Neural cell (in vitro differentiated cells): ENCODE measurements at regions not wholly inside any gene's neighbourhood (a gene's known extent, or its start where the extent isn't known, plus 50 kb on each side); places are given as distances from the start of the nearest gene placed in this dataset.

ENCODE experiments used
- H2AFZ ChIP-seq: fragments of 200-600, 300-800 bp; sonication (generic), shearing (Covaris generic); 2 replicates; pipeline ENCODE4 v1.6.0; 2014; ENCODE audit warnings: low read depth, mild to moderate bottlenecking, antibody characterized with exemption, low read length, moderate library complexity
- H3F3A ChIP-seq: fragments of 200-600 bp; shearing (Covaris generic); 2 replicates; pipeline ENCODE4 v1.6.1; 2016; ENCODE audit warnings: mild to moderate bottlenecking, moderate library complexity, mixed read lengths, antibody characterized with exemption, low read length; ENCODE audit not compliant: insufficient read depth, poor library complexity, severe bottlenecking
- H3K27ac ChIP-seq: fragments of 200-600, 300-800 bp; sonication (generic), shearing (Covaris generic); 2 replicates; pipeline ENCODE4 v1.5.1; 2014; ENCODE audit warnings: mild to moderate bottlenecking, low read length, moderate library complexity
- H3K27me3 ChIP-seq: fragments of 300-800, 200-600 bp; sonication (generic), shearing (Covaris generic); 2 replicates; pipeline ENCODE4 v1.6.0; 2014; ENCODE audit warnings: mild to moderate bottlenecking, low read depth, low read length, moderate library complexity; ENCODE audit not compliant: insufficient read depth
- H3K36me3 ChIP-seq: fragments of 300-800, 200-600 bp; sonication (generic), shearing (Covaris generic); 2 replicates; pipeline ENCODE4 v1.5.1; 2014; ENCODE audit warnings: mild to moderate bottlenecking, antibody characterized with exemption, low read length, moderate library complexity; ENCODE audit not compliant: insufficient read depth
- H3K4me2 ChIP-seq: fragments of 300-800, 200-600 bp; sonication (generic), shearing (Covaris generic); 2 replicates; pipeline ENCODE4 v1.6.0; 2014; ENCODE audit warnings: mild to moderate bottlenecking, low read length
- H3K4me3 ChIP-seq: fragments of 300-800, 200-600 bp; sonication (generic), shearing (Covaris generic); 2 replicates; pipeline ENCODE4 v1.5.1; 2014; ENCODE audit warnings: mild to moderate bottlenecking, low read length, moderate library complexity
- H3K79me2 ChIP-seq: fragments of 200-600 bp; shearing (Covaris generic); replicated peaks from 2 replicates; pipeline ENCODE4 v1.6.0; 2014; ENCODE audit warnings: mild to moderate bottlenecking, low read length, moderate library complexity; ENCODE audit not compliant: insufficient read depth
- H3K9ac ChIP-seq: fragments of 300-800, 200-600 bp; sonication (generic), shearing (Covaris generic); 2 replicates; pipeline ENCODE4 v1.6.1; 2016; ENCODE audit warnings: mild to moderate bottlenecking, low read length, mixed read lengths
- H3K9me2 ChIP-seq: fragments of 200-600 bp; shearing (Covaris generic); 2 replicates; pipeline ENCODE4 v1.6.1; 2016; ENCODE audit warnings: mild to moderate bottlenecking, low read length, mixed read lengths; ENCODE audit not compliant: insufficient read depth
- H3K9me3 ChIP-seq: fragments of 200-600, 300-800 bp; sonication (generic), shearing (Covaris generic); 2 replicates; pipeline ENCODE4 v1.6.1; 2016; ENCODE audit warnings: mild to moderate bottlenecking, mixed run types, low read length, moderate library complexity, mixed read lengths
- H4K20me1 ChIP-seq: fragments of 200-600 bp; shearing (Covaris generic); 2 replicates; pipeline ENCODE4 v1.6.1; 2016; ENCODE audit warnings: mild to moderate bottlenecking, mixed run types; ENCODE audit not compliant: insufficient read depth
- CTCF ChIP-seq: fragments of 450-650 bp; IDR thresholded peaks from 2 replicates; pipeline ENCODE4 v1.5.1; 2014; ENCODE audit warnings: antibody characterized with exemption, mild to moderate bottlenecking, moderate library complexity; ENCODE audit not compliant: poor library complexity, severe bottlenecking
- EP300 ChIP-seq: fragments of 450-650 bp; conservative IDR thresholded peaks from 2 replicates; pipeline ENCODE4 v1.6.1; 2014; ENCODE audit warnings: antibody characterized with exemption, mild to moderate bottlenecking, moderate library complexity; ENCODE audit not compliant: poor library complexity, severe bottlenecking
- EZH2 ChIP-seq: fragments of 200-600, 300-800 bp; shearing (Covaris generic), sonication (generic); IDR thresholded peaks from 2 replicates; pipeline ENCODE4 v1.6.1; 2014; ENCODE audit warnings: antibody characterized with exemption, low read length, borderline replicate concordance, mild to moderate bottlenecking; ENCODE audit not compliant: insufficient read depth, poor library complexity, severe bottlenecking
- MXI1 ChIP-seq: fragments of 450-650 bp; conservative IDR thresholded peaks from 2 replicates; pipeline ENCODE4 v1.6.1; 2014; ENCODE audit warnings: antibody characterized with exemption, mild to moderate bottlenecking; ENCODE audit not compliant: poor library complexity, severe bottlenecking
- POLR2AphosphoS5 ChIP-seq: IDR thresholded peaks from 2 replicates; pipeline ENCODE4 v1.6.1; 2012
- RAD21 ChIP-seq: fragments of 450-650 bp; conservative IDR thresholded peaks from 2 replicates; pipeline ENCODE4 v1.6.1; 2014; ENCODE audit warnings: antibody characterized with exemption, mild to moderate bottlenecking, moderate library complexity
- SMC3 ChIP-seq: fragments of 450-650 bp; conservative IDR thresholded peaks from 2 replicates; pipeline ENCODE4 v1.6.1; 2014; ENCODE audit warnings: antibody characterized with exemption, mild to moderate bottlenecking, moderate library complexity; ENCODE audit not compliant: poor library complexity
- TAF1 ChIP-seq: IDR thresholded peaks from 2 replicates; pipeline ENCODE4 v1.6.1; 2012; ENCODE audit warnings: low read depth
- TF ChIP-seq, protein P1 (sequence below): IDR thresholded peaks from 2 replicates; pipeline ENCODE4 v1.6.1; 2012; ENCODE audit warnings: borderline replicate concordance

DNA sequence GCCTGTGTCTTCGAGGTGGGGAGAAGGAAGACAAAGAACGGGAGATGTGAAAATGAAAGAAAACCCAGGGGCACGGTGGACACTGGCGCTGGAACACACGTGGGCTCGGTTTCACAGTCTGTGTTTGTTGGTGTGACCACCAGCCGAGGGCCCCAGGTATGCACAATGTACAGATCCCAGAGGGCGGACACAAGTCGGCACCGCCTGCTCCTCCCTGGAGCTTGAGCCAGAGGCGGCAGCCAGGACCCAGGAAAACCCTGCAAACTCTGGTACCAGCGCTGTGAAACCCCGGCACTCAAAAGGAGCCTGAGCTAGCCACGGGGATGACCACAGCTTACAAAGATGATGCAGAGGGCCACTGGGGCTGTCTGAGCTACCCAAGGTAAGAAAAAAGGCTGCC, 105.0 kb downstream of the SHANK2 start:
- Histone ChIP-seq H3K36me3 (no peaks in the 10 kb centered on the region), H3K27ac (no peak overlapping the region), H3K9me2 (no peaks in the 10 kb centered on the region), H3K4me3 (no peak overlapping the region), H4K20me1 (no peaks in the 10 kb centered on the region), H3F3A (no peaks in the 10 kb centered on the region), H3K27me3 (no peaks in the 10 kb centered on the region), H3K4me2 (no peak overlapping the region), H2AFZ (no peak overlapping the region), H3K79me2 (no peaks in the 10 kb centered on the region), H3K9me3 (no peaks in the 10 kb centered on the region), H3K9ac (no peak overlapping the region)
- TF ChIP-seq EP300 (no peak), TAF1 (no peak), RAD21 (no peak)
- TF ChIP-seq, protein P1, sequence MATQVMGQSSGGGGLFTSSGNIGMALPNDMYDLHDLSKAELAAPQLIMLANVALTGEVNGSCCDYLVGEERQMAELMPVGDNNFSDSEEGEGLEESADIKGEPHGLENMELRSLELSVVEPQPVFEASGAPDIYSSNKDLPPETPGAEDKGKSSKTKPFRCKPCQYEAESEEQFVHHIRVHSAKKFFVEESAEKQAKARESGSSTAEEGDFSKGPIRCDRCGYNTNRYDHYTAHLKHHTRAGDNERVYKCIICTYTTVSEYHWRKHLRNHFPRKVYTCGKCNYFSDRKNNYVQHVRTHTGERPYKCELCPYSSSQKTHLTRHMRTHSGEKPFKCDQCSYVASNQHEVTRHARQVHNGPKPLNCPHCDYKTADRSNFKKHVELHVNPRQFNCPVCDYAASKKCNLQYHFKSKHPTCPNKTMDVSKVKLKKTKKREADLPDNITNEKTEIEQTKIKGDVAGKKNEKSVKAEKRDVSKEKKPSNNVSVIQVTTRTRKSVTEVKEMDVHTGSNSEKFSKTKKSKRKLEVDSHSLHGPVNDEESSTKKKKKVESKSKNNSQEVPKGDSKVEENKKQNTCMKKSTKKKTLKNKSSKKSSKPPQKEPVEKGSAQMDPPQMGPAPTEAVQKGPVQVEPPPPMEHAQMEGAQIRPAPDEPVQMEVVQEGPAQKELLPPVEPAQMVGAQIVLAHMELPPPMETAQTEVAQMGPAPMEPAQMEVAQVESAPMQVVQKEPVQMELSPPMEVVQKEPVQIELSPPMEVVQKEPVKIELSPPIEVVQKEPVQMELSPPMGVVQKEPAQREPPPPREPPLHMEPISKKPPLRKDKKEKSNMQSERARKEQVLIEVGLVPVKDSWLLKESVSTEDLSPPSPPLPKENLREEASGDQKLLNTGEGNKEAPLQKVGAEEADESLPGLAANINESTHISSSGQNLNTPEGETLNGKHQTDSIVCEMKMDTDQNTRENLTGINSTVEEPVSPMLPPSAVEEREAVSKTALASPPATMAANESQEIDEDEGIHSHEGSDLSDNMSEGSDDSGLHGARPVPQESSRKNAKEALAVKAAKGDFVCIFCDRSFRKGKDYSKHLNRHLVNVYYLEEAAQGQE: no peak

DNA sequence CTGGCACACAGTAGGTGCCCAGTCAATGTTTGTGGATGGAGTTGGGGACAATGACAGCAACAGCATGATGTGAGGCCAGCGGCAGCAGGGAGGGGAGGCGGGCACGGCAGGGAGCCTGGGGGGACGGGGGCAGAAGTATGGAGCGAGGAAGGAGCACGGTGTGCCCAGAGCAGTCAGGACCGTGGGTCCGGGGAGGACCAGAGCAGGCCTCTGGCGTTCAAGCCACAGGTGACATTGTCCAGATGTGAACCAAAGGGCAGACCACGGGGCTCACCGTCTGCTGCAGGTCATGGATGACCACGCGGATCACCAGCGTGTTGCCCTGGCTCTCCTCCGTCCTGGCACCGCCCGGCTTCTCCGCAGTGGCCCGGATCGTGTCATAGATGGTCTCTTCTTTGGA, 105.5 kb downstream of the SHANK2 start:
- H4K20me1 ChIP-seq: no peaks in the 10 kb centered on the region
- H3K79me2 ChIP-seq: no peaks in the 10 kb centered on the region
- no peaks in the 10 kb centered on the region for H3F3A ChIP-seq
- no peaks in the 10 kb centered on the region for H3K36me3 ChIP-seq
- H3K9me3 ChIP-seq: no peaks in the 10 kb centered on the region
- H3K4me2 ChIP-seq: no peak overlapping the region
- H2AFZ ChIP-seq: no peak overlapping the region
- no peak overlapping the region for H3K9ac ChIP-seq
- H3K27ac ChIP-seq: no peak overlapping the region
- TF ChIP-seq POLR2AphosphoS5 (no peak), MXI1 (no peak), EP300 (no peak), TAF1 (no peak), EZH2 (no peak), RAD21 (no peak), CTCF (no peak), SMC3 (no peak)
- TF ChIP-seq, protein P1: no peak
- H3K27me3 ChIP-seq: no peaks in the 10 kb centered on the region
- no peaks in the 10 kb centered on the region for H3K9me2 ChIP-seq
- H3K4me3 ChIP-seq: no peak overlapping the region
